PFSK-1 (cell line): ENCODE measurements at regions not wholly inside any gene's neighbourhood (a gene's known extent, or its start where the extent isn't known, plus 50 kb on each side); places are given as distances from the start of the nearest gene placed in this dataset.

Experiments used
- FOXP2 ChIP-seq: optimal IDR thresholded peaks from 2 replicates; pipeline ENCODE3; 2011; ENCODE audit warnings: borderline replicate concordance, control low read depth, inconsistent platforms; ENCODE audit not compliant: insufficient read depth; ENCODE audit errors: extremely low read length, extremely low read depth
- POLR2AphosphoS5 ChIP-seq: IDR thresholded peaks from 2 replicates; pipeline ENCODE4 v1.6.1; 2012; ENCODE audit warnings: low read depth, mild to moderate bottlenecking, control low read depth, low read length, moderate library complexity
- REST ChIP-seq, 2 experiments: IDR thresholded peaks; 2 replicates each; pipeline versions ENCODE4 v1.6.1 to v1.8.0; 2011 to 2012; ENCODE audit warnings: low read depth in 2 of 2, low read length in 2 of 2, control low read depth in 1 of 2, inconsistent platforms in 1 of 2, mild to moderate bottlenecking in 1 of 2, moderate library complexity in 1 of 2; ENCODE audit not compliant: insufficient read depth in 1 of 2
- SIN3A ChIP-seq: IDR thresholded peaks from 2 replicates; pipeline ENCODE4 v1.6.1; 2012; ENCODE audit warnings: mild to moderate bottlenecking, low read length, moderate library complexity, borderline replicate concordance; ENCODE audit not compliant: insufficient read depth
- TAF1 ChIP-seq: IDR thresholded peaks from 2 replicates; pipeline ENCODE4 v1.6.1; 2012; ENCODE audit warnings: low read length, control low read depth, borderline replicate concordance; ENCODE audit not compliant: insufficient read depth

- TF ChIP-seq FOXP2, result no peak
- no peak for TF ChIP-seq SIN3A
- no peak for TF ChIP-seq REST (IDR thresholded peaks at IDR 0.05; ENCODE audit: insufficient read depth in 1 of 2, low read depth in 2 of 2, low read length in 2 of 2)
- TF ChIP-seq POLR2AphosphoS5, result no peak
- TF ChIP-seq TAF1, result no peak
These were observed 77.4 kb downstream of the THNSL2 start for GRCh38 chr2:88247531-88247930.

- TF ChIP-seq TAF1, result no peak
- no peak for TF ChIP-seq SIN3A
- no peak for TF ChIP-seq POLR2AphosphoS5
- TF ChIP-seq REST (IDR thresholded peaks at IDR 0.05; ENCODE audit: insufficient read depth in 1 of 2, low read depth in 2 of 2, low read length in 2 of 2), result no peak
- no peak for TF ChIP-seq FOXP2
These were observed 75.0 kb downstream of the THNSL2 start for GRCh38 chr2:88245109-88245508.

DNA sequence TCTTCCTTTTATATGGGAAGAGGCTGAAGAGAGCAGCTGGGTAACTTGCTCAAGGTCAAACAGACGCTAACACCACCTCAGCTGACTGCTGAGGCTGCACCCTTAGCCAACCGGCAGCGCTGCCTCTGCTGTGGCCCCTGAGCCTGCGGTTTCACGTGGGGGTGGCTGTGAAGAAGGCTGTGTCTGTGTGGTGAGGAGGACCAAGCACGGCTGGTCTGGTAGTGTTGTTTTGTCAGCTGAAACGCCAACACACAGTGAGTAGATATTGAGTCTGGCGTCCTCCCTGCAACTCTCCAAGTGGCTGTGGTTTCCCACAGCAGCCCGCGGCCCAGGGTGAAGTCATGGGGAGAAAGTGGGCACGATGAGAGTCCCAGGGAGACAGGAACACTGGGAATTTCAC is 69.6 kb downstream of the THNSL2 start:
- TF ChIP-seq REST (IDR thresholded peaks at IDR 0.05; ENCODE audit: insufficient read depth in 1 of 2, low read depth in 2 of 2, low read length in 2 of 2) (no peak), POLR2AphosphoS5 (no peak), SIN3A (no peak), TAF1 (no peak), FOXP2 (no peak)

DNA sequence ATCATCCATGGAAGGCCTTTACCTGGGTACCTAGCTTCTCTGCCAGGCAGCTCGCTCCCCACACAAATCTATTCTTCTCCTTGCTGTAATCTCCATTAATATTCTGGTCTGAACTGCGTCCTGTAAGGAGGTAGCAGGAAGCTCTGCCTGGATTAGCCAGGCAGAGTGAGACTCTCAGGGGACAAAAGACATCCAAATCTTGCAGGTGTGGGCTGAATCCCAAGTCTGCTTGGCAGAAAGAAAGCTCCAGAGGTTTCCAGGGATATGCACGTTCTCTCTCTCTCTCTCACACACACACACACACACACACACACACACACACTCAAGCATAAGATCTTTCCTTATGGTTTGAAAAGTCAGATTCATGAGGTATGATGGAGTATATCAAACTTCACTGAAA is 66.5 kb downstream of the THNSL2 start:
- no peak for TF ChIP-seq SIN3A
- no peak for TF ChIP-seq REST (IDR thresholded peaks at IDR 0.05; ENCODE audit: insufficient read depth in 1 of 2, low read depth in 2 of 2, low read length in 2 of 2)
- no peak for TF ChIP-seq POLR2AphosphoS5
- no peak for TF ChIP-seq FOXP2
